Naive thymus-derived CD4-positive, alpha-beta T cell (primary cell): ENCODE measurements at regions not wholly inside any gene's neighbourhood (a gene's known extent, or its start where the extent isn't known, plus 50 kb on each side); places are given as distances from the start of the nearest gene placed in this dataset.
"Not testable (repeated sequence)": the region's sequence is repeated elsewhere in the genome, so short reads cannot be mapped to it uniquely, and the experiment has no call there.

Source experiments
- ATAC-seq: fragments of 150-1000 bp; cut with Tn5 transposase; 2 replicates; pipeline ENCODE4 v1.10.0; 2021; ENCODE audit warnings: mild to moderate bottlenecking, moderate library complexity
- CTCF ChIA-PET: fragments of 350-600 bp; sonication (Branson Sonifier 250); formaldehyde crosslinking; loops from one replicate; lab custom pipeline; 2021; ENCODE audit warnings: antibody characterized with exemption; lab: Charles Lee
- POLR2A ChIA-PET: fragments of 350-600 bp; sonication (Branson Sonifier 250); formaldehyde crosslinking; loops from one replicate; lab custom pipeline; 2021; ENCODE audit warnings: antibody characterized with exemption, inconsistent platforms; lab: Charles Lee
- DNase-seq, 9 donors: peaks; one replicate each; pipeline versions ENCODE4 v3.0.0 to v3.0.0-alpha.2; 2020 to 2022; ENCODE audit warnings: mixed read lengths in 1 of 9
- H3K27ac ChIP-seq: one replicate; pipeline ENCODE4 v1.7.0; 2013; ENCODE audit warnings: mild to moderate bottlenecking, low read depth, low read length, moderate library complexity
- H3K27me3 ChIP-seq, 2 donors: one replicate each; pipeline ENCODE4 v1.7.0; 2013; ENCODE audit warnings: low read length in 2 of 2, mild to moderate bottlenecking in 2 of 2, moderate library complexity in 2 of 2; ENCODE audit not compliant: control insufficient read depth in 2 of 2, insufficient read depth in 2 of 2
- H3K36me3 ChIP-seq, 3 experiments: 1 replicate in 2 of 3; 2 replicates in 1 of 3; pipeline ENCODE4 v1.7.0; 2013; ENCODE audit warnings: low read length in 3 of 3, mild to moderate bottlenecking in 3 of 3, moderate library complexity in 1 of 3; ENCODE audit not compliant: insufficient read depth in 3 of 3, control insufficient read depth in 2 of 3
- H3K4me1 ChIP-seq, 2 donors: one replicate each; pipeline ENCODE4 v1.7.0; 2013; ENCODE audit warnings: low read length in 2 of 2, mild to moderate bottlenecking in 2 of 2, moderate library complexity in 1 of 2; ENCODE audit not compliant: control insufficient read depth in 2 of 2, insufficient read depth in 2 of 2
- H3K4me3 ChIP-seq: 2 replicates; pipeline ENCODE4 v1.7.0; 2013; ENCODE audit warnings: mild to moderate bottlenecking, low read length
- H3K9me3 ChIP-seq, 3 experiments: 1 replicate in 2 of 3; 2 replicates in 1 of 3; pipeline ENCODE4 v1.7.0; 2013; ENCODE audit warnings: low read length in 3 of 3; ENCODE audit not compliant: control insufficient read depth in 2 of 3
- H3K27ac Mint-ChIP-seq, 9 donors: one replicate each; pipeline ENCODE4 v1.8.0; 2020 to 2022; ENCODE audit warnings: mixed read lengths in 9 of 9, mild to moderate bottlenecking in 8 of 9, moderate library complexity in 5 of 9, inconsistent platforms in 2 of 9
- H3K27me3 Mint-ChIP-seq, 5 donors: one replicate each; pipeline ENCODE4 v1.8.0; 2021 to 2022; ENCODE audit warnings: mixed read lengths in 5 of 5, mild to moderate bottlenecking in 1 of 5
- H3K36me3 Mint-ChIP-seq, 5 donors: one replicate each; pipeline ENCODE4 v1.8.0; 2020 to 2022; ENCODE audit warnings: mixed read lengths in 5 of 5, mild to moderate bottlenecking in 3 of 5, inconsistent platforms in 1 of 5
- H3K4me1 Mint-ChIP-seq, 7 donors: one replicate each; pipeline ENCODE4 v1.8.0; 2020 to 2022; ENCODE audit warnings: mixed read lengths in 7 of 7, mild to moderate bottlenecking in 3 of 7, inconsistent platforms in 1 of 7
- H3K4me3 Mint-ChIP-seq, 10 donors: one replicate each; pipeline ENCODE4 v1.8.0; 2020 to 2022; ENCODE audit warnings: mild to moderate bottlenecking in 10 of 10, mixed read lengths in 10 of 10, moderate library complexity in 6 of 10, inconsistent platforms in 2 of 10
- H3K9me3 Mint-ChIP-seq, 11 donors: one replicate each; pipeline ENCODE4 v1.8.0; 2020 to 2022; ENCODE audit warnings: mixed read lengths in 11 of 11, mild to moderate bottlenecking in 4 of 11, inconsistent platforms in 1 of 11, moderate library complexity in 1 of 11
- intact Hi-C, 2 donors: fragments of 100-400 bp; cut with micrococcal nuclease; formaldehyde crosslinking; loops; one replicate each; pipeline ENCODE4 v1.15.1; 2023

DNA sequence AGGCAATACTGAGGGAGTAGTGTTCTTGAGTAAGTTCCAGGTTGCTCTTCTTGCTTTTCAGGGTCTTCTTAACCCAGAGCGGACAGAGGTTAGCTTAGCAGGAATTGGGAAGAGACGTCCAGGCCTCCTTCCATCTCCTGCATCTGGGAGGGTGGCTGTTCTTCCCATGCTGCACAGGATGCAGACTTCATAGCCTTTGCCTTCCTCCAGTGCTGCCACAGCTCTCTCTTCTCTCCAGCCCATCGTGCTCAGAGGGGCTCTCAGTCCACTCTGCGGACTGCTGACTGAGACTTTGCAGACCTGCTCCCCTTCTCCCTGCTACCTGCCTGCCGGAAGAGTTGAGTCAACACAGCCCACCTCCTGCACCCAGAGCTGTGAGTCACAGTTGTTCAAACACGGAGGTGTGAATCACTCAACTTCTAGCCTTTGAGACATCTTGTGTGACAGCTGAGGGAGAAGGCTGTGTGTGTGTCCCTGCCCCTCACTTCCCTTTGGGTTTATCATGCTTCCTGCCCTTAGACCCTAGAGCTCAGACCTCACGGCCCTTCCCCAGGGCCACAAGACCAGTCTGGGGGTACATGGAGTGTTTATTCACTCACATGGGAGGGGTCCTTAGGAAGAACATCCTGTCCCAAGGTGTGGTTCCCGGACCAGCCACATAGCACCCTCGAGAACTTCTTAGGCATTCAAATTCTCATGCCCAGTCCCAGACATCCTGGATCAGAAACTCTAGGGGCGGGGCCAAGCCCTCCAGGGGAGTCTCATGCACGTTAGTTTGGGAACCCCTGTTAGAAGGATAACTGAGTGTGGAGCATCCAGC is 158.3 kb upstream of the CACNA1E start:
- intact Hi-C loops: loop anchor here in 1 of 2 donors (2.0 kb wide), 2 partner anchors 20 to 98 kb away; no protein-coding TSS in a partner anchor
- Histone ChIP-seq H3K27me3 (no peaks in the 10 kb centered on the region), H3K4me3 (no peak overlapping the region), H3K4me1 (no peaks in the 10 kb centered on the region), H3K9me3 (no peaks in the 10 kb centered on the region), H3K27ac (no peak overlapping the region), H3K36me3 (no peaks in the 10 kb centered on the region)
- ATAC-seq (peak; percentile 31), DNase-seq (peak in 1 of 9 donors; percentile 33)
- Mint-ChIP-seq H3K4me1 (peaks cover 3 to 15% (median 7%) of the 10 kb centered on the region in 7 donors), H3K27ac (peak overlapping the region in 1 of 9 donors; percentile 65), H3K27me3 (peaks cover 0 to 16% (median 1%) of the 10 kb centered on the region in 5 donors), H3K4me3 (no peak overlapping the region), H3K36me3 (peaks cover 0 to 10% (median 0%) of the 10 kb centered on the region in 5 donors), H3K9me3 (peaks cover 0 to 2% (median 0%) of the 10 kb centered on the region in 11 donors)
- CTCF ChIA-PET: no interaction called here
- POLR2A ChIA-PET: no interaction called here

- H3K9me3 ChIP-seq, H3K4me1 ChIP-seq, CTCF ChIA-PET, DNase-seq, H3K27ac ChIP-seq, POLR2A ChIA-PET, H3K27me3 ChIP-seq, H3K4me3 ChIP-seq, H3K4me3 Mint-ChIP-seq, H3K36me3 ChIP-seq, ATAC-seq, H3K9me3 Mint-ChIP-seq, H3K27ac Mint-ChIP-seq: not testable (repeated sequence)
- Mint-ChIP-seq H3K36me3 (peaks cover 0 to 10% (median 0%) of the 10 kb centered on the region in 5 donors), H3K4me1 (peaks cover 4 to 15% (median 7%) of the 10 kb centered on the region in 7 donors), H3K27me3 (peaks cover 0 to 10% (median 0%) of the 10 kb centered on the region in 5 donors)
- intact Hi-C loops: loop anchor here in 1 of 2 donors (2.0 kb wide), 2 partner anchors 19 to 97 kb away; no protein-coding TSS in a partner anchor
Measured at GRCh38 chr1:181325765-181326164, 157.6 kb upstream of the CACNA1E start.

DNA sequence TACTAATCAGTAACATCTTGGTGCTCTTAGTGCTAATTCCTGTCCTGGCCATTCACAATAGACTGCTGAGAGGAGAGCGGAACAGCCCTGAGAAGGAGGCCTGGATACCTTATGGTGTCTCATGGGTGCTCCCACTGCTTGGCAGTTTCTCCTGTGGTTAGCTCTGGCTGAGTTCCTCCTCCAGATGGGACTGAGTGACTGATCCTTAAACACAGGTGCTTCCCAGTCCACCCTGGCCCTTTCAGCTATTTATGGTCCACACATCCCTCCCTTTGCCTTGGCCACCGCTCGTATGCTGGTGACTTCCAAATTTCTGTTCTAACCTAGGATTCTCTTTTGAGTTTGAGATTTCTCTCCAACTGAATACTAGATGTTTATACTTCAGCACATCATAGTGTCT is 157.0 kb upstream of the CACNA1E start:
- H3K9me3 Mint-ChIP-seq: peaks cover 0 to 2% (median 0%) of the 10 kb centered on the region in 11 donors
- H3K4me1 Mint-ChIP-seq: peaks cover 4 to 15% (median 7%) of the 10 kb centered on the region in 7 donors
- no peak overlapping the region for H3K27ac ChIP-seq
- H3K27me3 ChIP-seq: no peaks in the 10 kb centered on the region
- no peak overlapping the region for H3K4me3 ChIP-seq
- H3K27me3 Mint-ChIP-seq: peaks cover 0 to 6% (median 0%) of the 10 kb centered on the region in 5 donors
- intact Hi-C loops: no loop called here
- peaks cover 0 to 10% (median 0%) of the 10 kb centered on the region in 5 donors for H3K36me3 Mint-ChIP-seq
- no peak for DNase-seq
- ATAC-seq: no peak
- no peaks in the 10 kb centered on the region for H3K4me1 ChIP-seq
- no peaks in the 10 kb centered on the region for H3K36me3 ChIP-seq
- ChIA-PET CTCF (no interaction called here), POLR2A (no interaction called here)
- no peak overlapping the region for H3K27ac Mint-ChIP-seq
- H3K9me3 ChIP-seq: no peaks in the 10 kb centered on the region
- H3K4me3 Mint-ChIP-seq: no peak overlapping the region

GRCh38 chr1:181327796-181328195 is 155.5 kb upstream of the CACNA1E start:
- ATAC-seq (no peak), DNase-seq (no peak)
- Mint-ChIP-seq H3K36me3 (peaks cover 0 to 10% (median 0%) of the 10 kb centered on the region in 5 donors), H3K4me3 (no peak overlapping the region), H3K9me3 (peaks cover 0 to 4% (median 0%) of the 10 kb centered on the region in 11 donors), H3K27ac (peak overlapping the region in 1 of 9 donors; percentile 46), H3K27me3 (peaks cover 0 to 3% (median 0%) of the 10 kb centered on the region in 5 donors), H3K4me1 (peaks cover 4 to 15% (median 7%) of the 10 kb centered on the region in 7 donors)
- Histone ChIP-seq H3K9me3 (no peaks in the 10 kb centered on the region), H3K4me1 (no peaks in the 10 kb centered on the region), H3K27me3 (no peaks in the 10 kb centered on the region), H3K36me3 (no peaks in the 10 kb centered on the region), H3K4me3 (no peak overlapping the region), H3K27ac (no peak overlapping the region)
- ChIA-PET POLR2A (interaction anchor here (1.2 kb wide), 1 partner anchor 20 kb away, joined by 4 read pairs; no protein-coding TSS in a partner anchor), CTCF (no interaction called here)
- intact Hi-C loops: no loop called here

GRCh38 chr1:181334724-181335123 is 148.6 kb upstream of the CACNA1E start:
- CTCF ChIA-PET: no interaction called here
- H3K4me3 ChIP-seq: no peak overlapping the region
- Mint-ChIP-seq H3K4me1 (peaks cover 0 to 2% (median 0%) of the 10 kb centered on the region in 7 donors), H3K4me3 (no peak overlapping the region), H3K9me3 (peaks cover 0 to 11% (median 3%) of the 10 kb centered on the region in 11 donors), H3K27ac (no peak overlapping the region), H3K36me3 (no peaks in the 10 kb centered on the region), H3K27me3 (peaks cover 0 to 2% (median 0%) of the 10 kb centered on the region in 5 donors)
- ATAC-seq (no peak), DNase-seq (no peak)
- H3K27ac ChIP-seq: no peak overlapping the region
- POLR2A ChIA-PET: interaction anchor here (0.7 kb wide), 1 partner anchor 40 kb away, joined by 3 read pairs; no protein-coding TSS in a partner anchor
- no peaks in the 10 kb centered on the region for H3K4me1 ChIP-seq
- intact Hi-C loops: no loop called here
- no peaks in the 10 kb centered on the region for H3K9me3 ChIP-seq
- H3K27me3 ChIP-seq: no peaks in the 10 kb centered on the region
- no peaks in the 10 kb centered on the region for H3K36me3 ChIP-seq

GRCh38 chr1:181335631-181336030 is 147.7 kb upstream of the CACNA1E start:
- peaks cover 0 to 2% (median 0%) of the 10 kb centered on the region in 5 donors for H3K27me3 Mint-ChIP-seq
- H3K36me3 Mint-ChIP-seq: no peaks in the 10 kb centered on the region
- Histone ChIP-seq H3K9me3 (no peaks in the 10 kb centered on the region), H3K27me3 (no peaks in the 10 kb centered on the region), H3K4me1 (no peaks in the 10 kb centered on the region), H3K4me3 (no peak overlapping the region), H3K27ac (no peak overlapping the region), H3K36me3 (no peaks in the 10 kb centered on the region)
- peaks cover 0 to 2% (median 0%) of the 10 kb centered on the region in 7 donors for H3K4me1 Mint-ChIP-seq
- H3K27ac Mint-ChIP-seq: no peak overlapping the region
- ChIA-PET CTCF (no interaction called here), POLR2A (no interaction called here)
- H3K4me3 Mint-ChIP-seq: no peak overlapping the region
- peaks cover 0 to 11% (median 3%) of the 10 kb centered on the region in 11 donors for H3K9me3 Mint-ChIP-seq
- intact Hi-C loops: no loop called here
- DNase-seq (no peak), ATAC-seq (no peak)
